Smooth muscle cell (in vitro differentiated cells): ENCODE measurements at regions not wholly inside any gene's neighbourhood (a gene's known extent, or its start where the extent isn't known, plus 50 kb on each side); places are given as distances from the start of the nearest gene placed in this dataset.

Source experiments
- DNase-seq: peaks from one replicate; lab custom pipeline; 2025; ENCODE audit not compliant: unreplicated experiment; lab: John Stamatoyannopoulos, UW
- H2AFZ ChIP-seq: fragments of 200-600 bp; sonication (generic); 2 replicates; pipeline ENCODE4 v1.6.0; 2016; ENCODE audit warnings: antibody characterized with exemption, low read depth, mild to moderate bottlenecking
- H3F3A ChIP-seq: fragments of 200-600 bp; sonication (generic); 2 replicates; pipeline ENCODE4 v1.6.0; 2017; ENCODE audit warnings: antibody characterized with exemption, low read depth
- H3K27ac ChIP-seq: fragments of 200-600 bp; sonication (generic); 2 replicates; pipeline ENCODE4 v1.5.1; 2016; ENCODE audit warnings: low read depth, mild to moderate bottlenecking
- H3K27me3 ChIP-seq: fragments of 200-600 bp; sonication (generic); 2 replicates; pipeline ENCODE4 v1.6.1; 2016; ENCODE audit warnings: low read depth, mild to moderate bottlenecking
- H3K36me3 ChIP-seq: fragments of 200-600 bp; sonication (generic); 2 replicates; pipeline ENCODE4 v1.5.1; 2016; ENCODE audit warnings: low read depth
- H3K4me1 ChIP-seq: fragments of 200-600 bp; sonication (generic); 2 replicates; pipeline ENCODE4 v1.5.1; 2016; ENCODE audit warnings: low read depth
- H3K4me2 ChIP-seq: fragments of 200-600 bp; sonication (generic); 2 replicates; pipeline ENCODE4 v1.6.0; 2016; ENCODE audit warnings: mild to moderate bottlenecking
- H3K4me3 ChIP-seq: fragments of 200-600 bp; sonication (generic); 2 replicates; pipeline ENCODE4 v1.5.1; 2016; ENCODE audit warnings: mild to moderate bottlenecking
- H3K79me2 ChIP-seq: fragments of 200-600 bp; sonication (generic); 2 replicates; pipeline ENCODE4 v1.6.0; 2016; ENCODE audit warnings: low read depth, mild to moderate bottlenecking
- H3K9ac ChIP-seq: fragments of 200-600 bp; sonication (generic); 2 replicates; pipeline ENCODE4 v1.6.0; 2016; ENCODE audit warnings: low read depth
- H3K9me3 ChIP-seq: fragments of 200-600 bp; sonication (generic); replicated peaks from 2 replicates; pipeline ENCODE4 v1.5.1; 2016; ENCODE audit warnings: low read depth
- H4K20me1 ChIP-seq: fragments of 200-600 bp; sonication (generic); 2 replicates; pipeline ENCODE4 v1.6.0; 2016; ENCODE audit warnings: low read depth
- WGBS: methylation state at CpG from one replicate; pipeline ENCODE4 v1.1.7; 2016; ENCODE audit warnings: low lambda C conversion rate; 5-methylcytosine and 5-hydroxymethylcytosine counted together
- TF ChIP-seq, protein P1 (sequence below): fragments of 200-600 bp; sonication (generic); IDR thresholded peaks from 2 replicates; pipeline ENCODE4 v1.5.1; 2017; ENCODE audit warnings: borderline replicate concordance, mild to moderate bottlenecking, antibody characterized with exemption; ENCODE audit not compliant: insufficient read depth, poor library complexity, severe bottlenecking

DNA sequence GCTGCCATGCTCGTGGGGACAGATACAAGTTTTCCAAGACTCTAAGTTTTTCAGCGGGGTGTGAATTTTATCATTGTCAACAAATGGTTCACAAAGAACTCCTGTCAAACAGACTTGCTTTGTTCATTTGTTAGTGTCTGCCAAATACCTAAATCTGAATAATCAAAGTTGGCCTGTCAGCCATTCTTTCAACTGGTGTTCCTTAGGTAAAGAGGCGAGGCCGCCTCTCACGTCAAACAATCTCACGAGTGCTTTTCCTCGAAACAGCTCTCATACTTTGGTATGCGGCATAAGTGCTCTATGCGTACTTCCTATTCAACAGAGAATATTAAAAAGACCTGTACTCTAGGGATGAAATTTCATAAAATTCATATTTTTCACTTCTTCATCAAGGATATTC, 51.4 kb upstream of the KANK4 start:
- TF ChIP-seq, protein P1, sequence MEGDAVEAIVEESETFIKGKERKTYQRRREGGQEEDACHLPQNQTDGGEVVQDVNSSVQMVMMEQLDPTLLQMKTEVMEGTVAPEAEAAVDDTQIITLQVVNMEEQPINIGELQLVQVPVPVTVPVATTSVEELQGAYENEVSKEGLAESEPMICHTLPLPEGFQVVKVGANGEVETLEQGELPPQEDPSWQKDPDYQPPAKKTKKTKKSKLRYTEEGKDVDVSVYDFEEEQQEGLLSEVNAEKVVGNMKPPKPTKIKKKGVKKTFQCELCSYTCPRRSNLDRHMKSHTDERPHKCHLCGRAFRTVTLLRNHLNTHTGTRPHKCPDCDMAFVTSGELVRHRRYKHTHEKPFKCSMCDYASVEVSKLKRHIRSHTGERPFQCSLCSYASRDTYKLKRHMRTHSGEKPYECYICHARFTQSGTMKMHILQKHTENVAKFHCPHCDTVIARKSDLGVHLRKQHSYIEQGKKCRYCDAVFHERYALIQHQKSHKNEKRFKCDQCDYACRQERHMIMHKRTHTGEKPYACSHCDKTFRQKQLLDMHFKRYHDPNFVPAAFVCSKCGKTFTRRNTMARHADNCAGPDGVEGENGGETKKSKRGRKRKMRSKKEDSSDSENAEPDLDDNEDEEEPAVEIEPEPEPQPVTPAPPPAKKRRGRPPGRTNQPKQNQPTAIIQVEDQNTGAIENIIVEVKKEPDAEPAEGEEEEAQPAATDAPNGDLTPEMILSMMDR: no peak
- Histone ChIP-seq H3F3A (no peaks in the 10 kb centered on the region), H3K9ac (no peak overlapping the region), H3K79me2 (no peaks in the 10 kb centered on the region), H2AFZ (no peak overlapping the region), H3K9me3 (no peaks in the 10 kb centered on the region), H3K27ac (no peak overlapping the region), H3K36me3 (no peaks in the 10 kb centered on the region), H4K20me1 (no peaks in the 10 kb centered on the region), H3K4me3 (no peak overlapping the region), H3K27me3 (no peaks in the 10 kb centered on the region), H3K4me1 (no peaks in the 10 kb centered on the region), H3K4me2 (no peak overlapping the region)
- WGBS: 94% methylated on average over 9 of the region's 9 CpGs
- no peak for DNase-seq

DNA sequence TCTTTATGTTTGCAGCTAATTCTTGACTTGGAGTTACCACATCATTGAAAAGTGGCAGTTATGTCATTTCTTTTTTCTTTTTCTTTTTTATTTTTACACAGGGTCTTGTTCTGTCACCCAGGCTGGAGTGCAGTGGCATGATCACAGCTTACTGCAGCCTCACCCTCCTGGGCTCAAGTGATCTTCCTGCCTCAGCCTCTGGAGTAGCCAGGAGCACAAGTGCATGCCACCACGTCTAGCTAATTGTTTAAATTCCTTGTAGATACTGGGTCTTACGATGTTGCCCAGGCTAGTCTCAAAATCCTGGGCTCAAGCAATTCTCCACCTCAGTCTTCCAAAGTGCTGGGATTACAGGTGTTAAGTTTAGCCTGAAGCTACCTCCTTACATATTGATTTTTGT, 52.1 kb upstream of the KANK4 start:
- DNase-seq: no peak
- TF ChIP-seq, protein P1: no peak
- Histone ChIP-seq H3K4me1 (no peaks in the 10 kb centered on the region), H3F3A (no peaks in the 10 kb centered on the region), H2AFZ (no peak overlapping the region), H3K27ac (no peak overlapping the region), H3K4me2 (no peak overlapping the region), H4K20me1 (no peaks in the 10 kb centered on the region), H3K9ac (no peak overlapping the region), H3K36me3 (no peaks in the 10 kb centered on the region), H3K27me3 (no peaks in the 10 kb centered on the region), H3K4me3 (no peak overlapping the region), H3K9me3 (no peaks in the 10 kb centered on the region), H3K79me2 (no peaks in the 10 kb centered on the region)
- 54% methylated on average over 2 of the region's 2 CpGs for WGBS

DNA sequence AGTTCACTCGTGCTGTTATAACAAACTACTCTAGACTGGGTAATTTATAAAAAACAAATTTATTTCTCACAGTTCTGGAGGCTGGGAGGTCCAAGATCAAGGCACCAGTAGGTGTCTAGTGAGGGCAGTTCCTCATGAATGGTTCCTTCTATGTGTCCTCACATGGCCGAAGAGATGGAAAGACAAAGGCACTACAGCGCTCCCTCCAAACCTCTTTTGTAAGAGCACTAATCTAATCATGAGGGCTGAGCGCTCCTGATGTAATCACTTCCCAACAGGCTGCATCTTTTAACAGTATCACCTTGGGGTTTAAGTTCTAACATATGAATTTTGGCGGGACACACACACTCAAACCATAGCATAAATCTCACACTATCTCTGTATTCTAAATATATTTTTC, 54.0 kb upstream of the KANK4 start:
- H3K4me1 ChIP-seq: no peaks in the 10 kb centered on the region
- H3K27ac ChIP-seq: no peak overlapping the region
- H3K27me3 ChIP-seq: no peaks in the 10 kb centered on the region
- no peak for DNase-seq
- H3K4me2 ChIP-seq: no peak overlapping the region
- TF ChIP-seq, protein P1: no peak
- 95% methylated on average over 5 of the region's 5 CpGs for WGBS
- H3F3A ChIP-seq: no peaks in the 10 kb centered on the region
- no peaks in the 10 kb centered on the region for H3K9me3 ChIP-seq
- H3K79me2 ChIP-seq: no peaks in the 10 kb centered on the region
- no peak overlapping the region for H2AFZ ChIP-seq
- H3K4me3 ChIP-seq: no peak overlapping the region
- H4K20me1 ChIP-seq: no peaks in the 10 kb centered on the region
- H3K36me3 ChIP-seq: no peaks in the 10 kb centered on the region
- no peak overlapping the region for H3K9ac ChIP-seq

DNA sequence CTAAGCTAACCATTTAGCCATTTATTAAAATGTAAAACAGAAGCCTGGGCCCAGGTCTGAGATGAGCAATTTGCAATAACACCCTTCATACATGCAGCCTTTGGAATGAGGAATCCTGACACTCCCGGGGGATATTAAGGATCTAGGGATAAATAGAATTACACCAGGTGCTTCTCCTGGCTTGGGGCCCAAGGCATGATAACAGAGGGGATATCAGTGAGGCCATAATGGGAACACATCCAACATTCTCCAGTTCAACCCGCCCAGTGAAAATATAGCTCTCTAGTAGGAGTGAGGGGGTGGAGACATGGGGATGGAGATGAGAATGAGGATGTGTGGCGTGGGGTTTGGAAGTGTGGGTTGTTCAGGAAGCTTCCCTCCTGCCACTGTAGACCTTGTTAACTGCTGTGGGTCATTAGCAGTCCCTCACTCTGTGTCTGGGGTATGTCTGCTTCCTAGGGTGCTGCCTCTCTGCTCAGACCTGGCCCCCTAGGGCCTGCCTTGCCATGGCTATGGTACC, 57.9 kb upstream of the KANK4 start:
- Histone ChIP-seq H3K9me3 (no peaks in the 10 kb centered on the region), H3K36me3 (no peaks in the 10 kb centered on the region), H3K27ac (no peak overlapping the region), H3K9ac (no peak overlapping the region), H3F3A (no peaks in the 10 kb centered on the region), H3K4me1 (no peaks in the 10 kb centered on the region), H3K27me3 (no peaks in the 10 kb centered on the region), H3K4me2 (no peak overlapping the region), H3K4me3 (no peak overlapping the region), H3K79me2 (no peaks in the 10 kb centered on the region), H2AFZ (no peak overlapping the region), H4K20me1 (no peaks in the 10 kb centered on the region)
- TF ChIP-seq, protein P1: no peak
- 88% methylated on average over 3 of the region's 3 CpGs for WGBS
- DNase-seq: no peak
